T1000 (cell line): ENCODE measurements at regions not wholly inside any gene's neighbourhood (a gene's known extent, or its start where the extent isn't known, plus 50 kb on each side); places are given as distances from the start of the nearest gene placed in this dataset.

ENCODE experiments used
- DNase-seq: peaks from one replicate; lab custom pipeline; 2025; ENCODE audit warnings: mixed read lengths; lab: John Stamatoyannopoulos, UW

- DNase-seq = no peak
Measured at GRCh38 chr2:228334180-228334579, 152.7 kb upstream of the SPHKAP start.

DNA sequence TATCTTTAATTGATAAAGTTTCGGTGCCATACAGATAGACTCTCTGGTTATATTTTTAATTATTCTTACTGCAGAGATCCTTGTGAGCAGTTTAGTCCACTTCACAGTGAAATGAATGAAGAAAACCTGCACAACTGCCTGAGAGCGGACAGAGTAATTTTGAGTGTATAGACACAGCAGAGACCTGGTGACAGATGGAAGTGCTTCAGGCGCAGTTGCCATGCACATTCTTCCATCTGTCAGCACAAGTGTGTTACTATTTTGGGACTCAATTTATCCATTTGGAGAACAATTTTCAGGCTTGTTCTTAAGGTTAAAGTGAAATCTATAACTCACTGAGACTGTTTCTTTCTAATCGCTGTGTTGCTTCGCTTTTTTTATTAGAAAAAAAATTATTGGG is 147.8 kb upstream of the SPHKAP start:
- no peak for DNase-seq

- DNase-seq = no peak
Measured at GRCh38 chr2:228321015-228321414, 139.5 kb upstream of the SPHKAP start.

DNA sequence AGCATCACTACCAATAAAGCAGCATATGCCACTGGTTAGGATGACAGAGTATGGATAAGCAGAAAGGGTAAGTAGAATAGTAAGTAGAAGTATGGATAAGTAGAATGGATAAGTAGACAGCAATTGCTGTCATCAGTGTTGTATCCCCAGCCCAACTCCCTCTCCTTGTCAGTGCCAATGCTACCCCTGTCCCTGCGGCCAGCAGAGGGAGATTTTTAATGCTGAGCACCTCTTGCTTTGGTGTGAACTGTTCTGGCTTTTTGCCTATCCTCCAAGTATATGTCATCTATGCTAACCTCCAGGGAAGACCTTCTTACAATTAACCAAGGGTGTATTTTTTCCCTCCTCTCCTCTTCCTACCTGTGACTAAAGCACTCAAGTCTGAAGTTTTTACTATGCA is 136.7 kb upstream of the SPHKAP start:
- peak; percentile 7 for DNase-seq

DNA sequence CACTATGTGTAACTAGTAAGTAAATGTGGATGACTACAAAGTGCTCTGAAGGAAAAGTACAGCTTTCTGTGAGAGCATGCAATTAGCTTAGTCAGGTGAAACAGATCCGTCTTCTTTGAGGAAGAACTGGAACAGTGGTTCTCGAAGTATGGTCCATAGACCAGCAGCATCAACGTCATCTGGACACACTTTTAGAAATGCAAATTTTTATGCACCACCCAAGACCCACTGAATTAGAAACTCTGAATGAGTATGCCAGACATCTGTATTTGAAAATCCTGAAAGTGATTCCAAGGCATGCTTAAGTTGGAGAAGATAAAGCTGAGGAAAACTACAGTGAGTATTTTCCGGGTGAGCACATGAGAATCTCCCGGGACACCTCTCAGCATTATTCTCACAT is 130.7 kb upstream of the SPHKAP start:
- DNase-seq = no peak

DNA sequence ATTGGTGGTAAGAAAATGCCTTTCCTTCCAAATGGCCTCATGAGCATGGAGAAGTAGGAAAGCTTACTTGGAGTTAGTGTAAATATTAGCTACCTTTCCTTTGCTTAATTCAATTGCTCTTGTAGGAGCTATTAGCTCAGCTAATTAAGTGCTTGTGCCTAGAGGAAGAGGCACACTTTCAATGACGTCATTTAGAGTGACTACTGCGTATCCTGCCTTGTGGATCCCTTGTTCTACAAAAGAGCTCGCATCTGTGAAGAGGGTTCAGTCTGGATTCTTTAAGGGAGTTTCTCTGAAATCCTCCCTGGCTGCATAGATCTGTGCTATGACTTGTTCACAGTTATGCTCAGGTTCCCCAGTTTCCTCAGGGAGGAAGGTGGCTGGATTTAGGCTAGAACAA is 122.5 kb upstream of the SPHKAP start:
- DNase-seq = no peak

- no peak for DNase-seq
Measured at GRCh38 chr2:228283491-228284171, 102.1 kb upstream of the SPHKAP start.

DNA sequence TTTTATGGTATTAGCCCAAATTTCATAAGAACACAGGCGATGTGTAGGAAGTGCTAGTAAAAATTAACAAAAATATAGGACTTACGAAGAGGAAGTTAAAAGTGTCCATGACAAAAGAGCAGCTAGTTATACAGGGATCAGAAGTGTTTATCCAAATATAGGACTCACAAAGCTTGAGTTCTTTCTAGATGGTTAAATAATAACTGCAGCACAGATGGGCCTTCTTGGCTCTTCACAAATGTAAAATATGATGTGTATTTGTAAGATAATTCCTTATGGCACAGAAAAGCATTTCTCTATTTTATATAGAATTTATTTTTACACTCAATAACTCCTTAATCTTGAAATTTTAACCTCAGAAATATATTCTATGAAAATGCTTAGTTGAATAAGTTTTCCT is 100.9 kb upstream of the SPHKAP start:
- no peak for DNase-seq

DNA sequence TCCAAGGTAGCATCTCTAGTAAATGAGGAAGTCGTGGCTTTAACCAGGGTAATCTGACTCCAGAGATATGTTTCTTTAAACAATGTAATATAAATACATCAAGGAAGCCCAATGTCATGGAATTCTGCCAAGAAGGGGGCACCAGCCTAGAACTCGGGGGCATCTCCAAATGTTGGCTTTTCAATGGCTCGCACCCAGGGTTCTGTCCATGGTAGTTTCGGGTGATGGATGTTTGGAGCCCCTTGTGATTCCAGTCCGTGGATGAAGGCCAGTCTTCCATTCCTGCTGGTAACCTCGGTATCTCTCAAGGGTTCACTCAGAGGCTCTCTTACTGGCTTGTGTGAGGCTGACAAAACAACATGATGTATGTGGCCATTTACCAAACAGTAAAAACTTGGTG is 91.7 kb upstream of the SPHKAP start:
- no peak for DNase-seq

GRCh38 chr2:228269351-228269750 is 87.9 kb upstream of the SPHKAP start:
- DNase-seq = no peak

DNA sequence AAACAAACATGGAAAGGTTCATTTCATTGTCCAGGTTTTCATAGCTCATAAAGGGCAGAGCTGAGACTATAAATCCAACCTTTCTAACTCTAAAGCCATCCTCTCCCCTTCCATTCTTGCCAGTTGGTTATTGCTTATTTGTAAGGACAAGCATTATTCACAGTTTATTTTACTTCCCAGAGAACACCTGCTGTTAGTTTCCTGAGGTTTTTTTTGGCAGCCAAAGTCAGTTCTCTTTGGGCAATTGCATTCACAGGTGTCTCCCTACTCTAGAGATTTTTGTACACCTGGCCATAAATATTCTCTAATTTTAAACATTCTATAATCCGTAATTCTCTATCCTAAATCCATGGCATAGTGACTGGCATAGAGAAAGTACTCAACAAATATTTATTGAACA is 87.3 kb upstream of the SPHKAP start:
- no peak for DNase-seq

DNA sequence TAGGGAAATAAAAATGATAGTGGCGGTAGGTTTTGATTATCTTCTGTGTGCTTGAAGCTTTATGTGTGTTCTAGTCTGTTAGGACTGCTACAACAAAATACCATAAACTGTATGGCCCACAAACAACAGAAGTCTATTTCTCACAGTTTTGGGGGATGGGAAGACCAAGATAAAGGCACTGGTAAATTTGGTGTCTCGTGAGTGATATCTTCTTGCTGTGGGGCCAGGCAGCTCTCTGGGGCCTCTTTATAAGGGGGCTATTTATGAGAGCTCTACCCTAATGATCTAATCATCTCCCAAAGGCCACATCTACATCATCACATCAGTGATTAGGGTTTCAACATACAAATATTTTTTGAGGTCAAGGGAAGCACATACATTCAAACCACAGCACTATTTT is 86.8 kb upstream of the SPHKAP start:
- no peak for DNase-seq

GRCh38 chr2:228263156-228263555 is 81.7 kb upstream of the SPHKAP start:
- DNase-seq = no peak

DNA sequence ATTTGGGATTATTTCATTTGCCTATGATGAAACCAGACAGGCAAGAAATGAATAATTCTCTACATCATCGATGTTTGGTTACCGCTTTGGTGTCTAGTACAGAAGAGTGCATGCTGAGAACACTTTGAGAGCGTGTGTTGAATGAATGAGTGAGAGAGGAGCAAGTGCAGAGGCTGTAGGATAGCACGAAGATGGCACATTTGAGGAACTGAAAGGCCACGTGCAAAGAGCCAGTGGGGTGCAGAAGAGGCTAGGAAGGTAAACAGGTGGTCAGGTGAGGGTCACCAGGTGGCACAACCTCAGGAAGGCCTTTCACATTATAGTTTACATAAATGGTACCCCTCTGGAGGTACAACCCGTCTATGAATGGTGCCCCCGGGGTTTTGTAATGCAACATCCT is 80.1 kb upstream of the SPHKAP start:
- no peak for DNase-seq

DNA sequence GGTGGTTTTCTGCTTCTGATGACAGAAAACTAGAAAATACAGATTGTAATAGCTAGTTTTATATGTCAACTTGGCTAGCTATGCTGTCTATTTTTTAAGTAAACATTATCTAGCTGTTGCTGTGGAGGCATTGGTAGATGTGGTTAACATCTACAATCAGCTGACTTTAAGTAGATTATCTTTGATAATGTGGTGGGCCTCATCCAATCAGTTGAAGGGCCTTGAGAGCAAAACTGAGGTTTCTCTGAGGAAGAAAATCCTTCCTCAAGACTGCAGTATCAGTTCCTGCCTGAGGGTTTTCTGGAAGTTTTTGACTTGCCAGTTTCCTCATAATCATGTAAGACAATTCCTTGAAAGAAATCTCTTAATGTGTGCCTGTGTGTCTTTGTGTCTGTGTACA is 75.9 kb upstream of the SPHKAP start:
- no peak for DNase-seq

DNA sequence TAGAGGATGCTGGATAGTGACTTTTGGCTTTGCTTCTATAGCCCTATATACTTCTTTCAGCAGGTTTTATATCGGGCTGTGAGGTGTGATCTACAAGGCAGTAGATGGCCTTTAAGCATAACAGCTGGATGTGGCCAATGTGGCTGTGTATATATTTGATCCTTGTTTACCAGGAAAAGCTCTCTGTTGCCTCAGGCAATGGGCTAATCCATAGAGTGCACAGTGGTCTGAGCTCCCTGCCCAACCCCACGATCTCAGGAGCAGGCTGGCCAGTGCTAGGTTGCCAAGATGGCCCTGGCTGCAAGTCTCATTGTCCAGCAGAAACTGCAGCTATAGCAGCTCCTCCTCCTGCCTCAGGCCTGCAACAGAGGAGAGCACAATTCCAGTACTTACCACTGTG is 72.3 kb upstream of the SPHKAP start:
- no peak for DNase-seq

- DNase-seq = no peak
Measured at GRCh38 chr2:228247335-228247734, 65.8 kb upstream of the SPHKAP start.

DNA sequence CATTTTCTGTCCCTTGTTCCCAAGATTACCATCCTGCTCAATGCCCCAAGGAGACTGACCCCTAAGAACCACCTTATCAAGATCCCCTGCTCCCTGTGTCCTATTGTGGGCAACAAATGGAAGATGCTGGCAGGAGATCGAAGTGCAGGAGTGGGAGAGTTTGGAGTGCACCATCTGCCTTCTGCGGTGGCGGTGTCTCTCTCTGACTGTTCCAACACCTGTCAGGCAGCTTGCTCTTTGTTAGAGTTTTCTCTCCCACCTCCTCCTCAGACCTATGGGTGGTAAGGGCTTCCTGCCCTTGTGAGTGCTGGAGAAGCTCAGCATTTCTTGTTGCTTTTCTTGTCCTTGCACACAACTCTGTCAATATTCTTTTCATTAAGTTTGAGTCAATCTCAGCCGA is 64.1 kb upstream of the SPHKAP start:
- DNase-seq = no peak

DNA sequence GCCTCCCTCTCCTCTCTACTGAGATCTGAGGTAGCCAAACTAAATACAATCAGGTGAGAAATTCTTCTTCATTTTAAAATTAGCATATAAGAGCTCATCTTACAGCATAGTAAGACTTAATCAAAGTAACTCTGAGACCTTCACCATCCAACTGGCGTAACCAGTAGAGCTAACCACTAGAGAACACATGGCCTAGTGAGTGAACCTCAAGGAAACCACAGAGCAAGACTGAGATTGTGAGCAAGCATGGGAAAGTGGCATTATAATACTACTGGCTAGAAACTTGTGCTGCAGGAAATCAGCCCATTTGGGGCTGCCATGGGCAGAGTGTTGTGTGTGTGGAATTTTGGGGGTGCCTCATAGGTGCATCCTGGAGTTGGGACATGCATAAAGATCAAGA is 61.1 kb upstream of the SPHKAP start:
- no peak for DNase-seq

DNA sequence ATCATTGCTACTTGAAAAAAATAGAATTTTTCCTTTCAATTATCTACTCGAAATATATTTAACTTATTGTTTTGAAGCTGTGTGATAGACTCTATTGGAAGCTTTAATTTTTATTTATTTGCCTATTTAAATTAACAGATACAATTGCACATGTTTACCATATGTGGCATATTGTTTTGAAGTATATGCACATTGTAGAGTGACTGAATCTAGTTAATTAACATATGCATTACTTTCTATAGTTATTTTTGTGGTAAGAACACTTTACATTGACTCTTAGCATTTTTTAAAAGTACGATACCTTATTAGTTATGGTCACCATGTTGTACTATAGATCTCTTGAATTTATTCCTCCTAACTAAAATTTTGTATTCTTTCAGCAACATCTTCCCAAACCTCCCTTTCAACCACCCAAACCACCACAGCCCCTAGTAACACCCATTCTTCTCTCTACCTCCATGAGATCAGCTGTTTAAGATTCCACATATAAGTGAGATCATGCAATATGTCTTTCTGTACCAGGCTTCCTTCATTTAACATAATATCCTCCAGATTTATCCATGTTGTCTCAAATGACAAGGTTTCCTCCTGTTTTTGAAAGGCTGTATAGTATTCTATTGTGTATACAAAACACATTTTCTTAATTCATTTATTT is 58.5 kb upstream of the SPHKAP start:
- DNase-seq = no peak

GRCh38 chr2:228239207-228239906 is 57.9 kb upstream of the SPHKAP start:
- DNase-seq = no peak
